CD4-positive, CD25-positive, alpha-beta regulatory T cell (primary cell): ENCODE measurements at regions not wholly inside any gene's neighbourhood (a gene's known extent, or its start where the extent isn't known, plus 50 kb on each side); places are given as distances from the start of the nearest gene placed in this dataset.
A peak's percentile ranks its signal among the peaks of the same experiment; 100 is the strongest.

Experiments
- ATAC-seq, 2 donors: fragments of 150-1000 bp; cut with Tn5 transposase; one replicate each; pipeline ENCODE4 v1.10.0; 2021; ENCODE audit warnings: low read depth in 2 of 2, moderate number of reproducible peaks in 2 of 2, moderate library complexity in 1 of 2
- DNase-seq, 3 donors: peaks; one replicate each; pipeline versions ENCODE4 v3.0.0 to v3.0.0-alpha.2; 2012 to 2022; ENCODE audit warnings: mixed read lengths in 1 of 3
- H3K27ac ChIP-seq: one replicate; pipeline ENCODE4 v1.7.0; 2013; ENCODE audit warnings: mild to moderate bottlenecking, low read length; ENCODE audit not compliant: insufficient read depth, poor library complexity, severe bottlenecking
- H3K27me3 ChIP-seq: one replicate; pipeline ENCODE4 v1.7.0; 2013; ENCODE audit warnings: low read length; ENCODE audit not compliant: control insufficient read depth, insufficient read depth
- H3K36me3 ChIP-seq: one replicate; pipeline ENCODE4 v1.7.0; 2013; ENCODE audit warnings: mild to moderate bottlenecking, low read length, moderate library complexity; ENCODE audit not compliant: control insufficient read depth, insufficient read depth
- H3K4me1 ChIP-seq: 2 replicates; pipeline ENCODE4 v1.7.0; 2013; ENCODE audit warnings: mild to moderate bottlenecking, low read length; ENCODE audit not compliant: insufficient read depth, control insufficient read depth, poor library complexity, severe bottlenecking
- H3K4me3 ChIP-seq: one replicate; pipeline ENCODE4 v1.7.0; 2013; ENCODE audit warnings: low read depth, mild to moderate bottlenecking, low read length, moderate library complexity
- H3K9me3 ChIP-seq, 2 experiments: 1 replicate in 1 of 2; 2 replicates in 1 of 2; pipeline ENCODE4 v1.7.0; 2013; ENCODE audit warnings: low read length in 2 of 2, mild to moderate bottlenecking in 1 of 2, moderate library complexity in 1 of 2; ENCODE audit not compliant: control insufficient read depth in 2 of 2
- H3K27ac Mint-ChIP-seq, 3 donors: one replicate each; pipeline ENCODE4 v1.8.0; 2020 to 2022; ENCODE audit warnings: mild to moderate bottlenecking in 3 of 3, mixed read lengths in 3 of 3, moderate library complexity in 2 of 3
- H3K27me3 Mint-ChIP-seq: one replicate; pipeline ENCODE4 v1.8.0; 2022; ENCODE audit warnings: mild to moderate bottlenecking, mixed read lengths
- H3K36me3 Mint-ChIP-seq: one replicate; pipeline ENCODE4 v1.8.0; 2020; ENCODE audit warnings: mixed read lengths
- H3K4me1 Mint-ChIP-seq, 4 donors: one replicate each; pipeline ENCODE4 v1.8.0; 2020 to 2022; ENCODE audit warnings: mixed read lengths in 4 of 4, mild to moderate bottlenecking in 1 of 4
- H3K4me3 Mint-ChIP-seq, 4 donors: one replicate each; pipeline ENCODE4 v1.8.0; 2020 to 2022; ENCODE audit warnings: mild to moderate bottlenecking in 4 of 4, mixed read lengths in 4 of 4, moderate library complexity in 3 of 4
- H3K9me3 Mint-ChIP-seq, 7 donors: one replicate each; pipeline ENCODE4 v1.8.0; 2020 to 2022; ENCODE audit warnings: mixed read lengths in 7 of 7, mild to moderate bottlenecking in 3 of 7, moderate library complexity in 2 of 7

GRCh38 chr2:103419506-103419905, 657.7 kb downstream of the TMEM182 start:
- no peak for ATAC-seq
- H3K4me3 ChIP-seq, result no peak overlapping the region
- Mint-ChIP-seq H3K4me1 (no peaks in the 10 kb centered on the region), H3K4me3 (peak overlapping the region in 1 of 4 donors; percentile 30), H3K27me3 (no peaks in the 10 kb centered on the region), H3K27ac (no peak overlapping the region), H3K36me3 (no peaks in the 10 kb centered on the region), H3K9me3 (peaks cover 6 to 14% (median 7%) of the 10 kb centered on the region in 7 donors)
- no peaks in the 10 kb centered on the region for H3K27me3 ChIP-seq
- no peaks in the 10 kb centered on the region for H3K4me1 ChIP-seq
- DNase-seq, result no peak
- no peak overlapping the region for H3K27ac ChIP-seq
- no peaks in the 10 kb centered on the region for H3K9me3 ChIP-seq
- H3K36me3 ChIP-seq, result no peaks in the 10 kb centered on the region

- peaks cover 0 to 6% (median 4%) of the 10 kb centered on the region in 7 donors for H3K9me3 Mint-ChIP-seq
- Histone ChIP-seq H3K36me3 (no peaks in the 10 kb centered on the region), H3K27ac (no peak overlapping the region), H3K4me3 (no peak overlapping the region), H3K27me3 (no peaks in the 10 kb centered on the region), H3K4me1 (no peaks in the 10 kb centered on the region), H3K9me3 (no peaks in the 10 kb centered on the region)
- H3K4me1 Mint-ChIP-seq, result no peaks in the 10 kb centered on the region
- DNase-seq (no peak), ATAC-seq (no peak)
- H3K36me3 Mint-ChIP-seq, result no peaks in the 10 kb centered on the region
- no peak overlapping the region for H3K27ac Mint-ChIP-seq
- no peaks in the 10 kb centered on the region for H3K27me3 Mint-ChIP-seq
- no peak overlapping the region for H3K4me3 Mint-ChIP-seq
Measured at GRCh38 chr2:103423100-103423499, 661.3 kb downstream of the TMEM182 start.

DNA sequence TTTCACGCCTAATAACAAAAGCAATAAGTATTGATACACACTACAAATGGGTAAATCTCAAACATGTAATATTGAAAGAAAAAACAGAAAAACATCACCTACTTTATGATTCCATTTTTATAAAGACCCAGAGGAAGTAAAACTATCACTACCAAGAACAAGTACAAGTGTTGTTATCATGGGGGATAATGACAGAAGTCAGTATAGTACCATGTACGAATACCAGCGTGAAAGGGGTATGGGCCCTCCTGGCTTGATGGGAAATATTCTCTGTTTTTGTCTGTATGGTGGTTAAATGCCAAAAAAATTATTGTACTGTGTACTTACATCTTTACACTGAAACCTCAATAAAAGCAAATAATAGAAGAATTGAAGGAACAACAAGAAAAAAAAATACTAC, 665.7 kb downstream of the TMEM182 start:
- no peaks in the 10 kb centered on the region for H3K4me1 ChIP-seq
- no peaks in the 10 kb centered on the region for H3K36me3 Mint-ChIP-seq
- no peaks in the 10 kb centered on the region for H3K4me1 Mint-ChIP-seq
- no peak for DNase-seq
- H3K4me3 Mint-ChIP-seq, result no peak overlapping the region
- no peaks in the 10 kb centered on the region for H3K9me3 ChIP-seq
- ATAC-seq, result no peak
- peaks cover 0 to 11% (median 4%) of the 10 kb centered on the region in 7 donors for H3K9me3 Mint-ChIP-seq
- no peak overlapping the region for H3K27ac Mint-ChIP-seq
- no peaks in the 10 kb centered on the region for H3K27me3 ChIP-seq
- H3K27me3 Mint-ChIP-seq, result no peaks in the 10 kb centered on the region
- H3K36me3 ChIP-seq, result no peaks in the 10 kb centered on the region
- H3K4me3 ChIP-seq, result no peak overlapping the region
- H3K27ac ChIP-seq, result no peak overlapping the region

- Mint-ChIP-seq H3K36me3 (no peaks in the 10 kb centered on the region), H3K4me3 (no peak overlapping the region), H3K27me3 (no peaks in the 10 kb centered on the region), H3K27ac (no peak overlapping the region), H3K9me3 (peaks cover 0 to 11% (median 4%) of the 10 kb centered on the region in 7 donors), H3K4me1 (no peaks in the 10 kb centered on the region)
- H3K36me3 ChIP-seq, result no peaks in the 10 kb centered on the region
- H3K4me3 ChIP-seq, result no peak overlapping the region
- DNase-seq, result no peak
- H3K27me3 ChIP-seq, result no peaks in the 10 kb centered on the region
- no peak for ATAC-seq
- H3K9me3 ChIP-seq, result no peaks in the 10 kb centered on the region
- H3K4me1 ChIP-seq, result no peaks in the 10 kb centered on the region
- no peak overlapping the region for H3K27ac ChIP-seq
Measured at GRCh38 chr2:103430191-103430590, 668.4 kb downstream of the TMEM182 start.

DNA sequence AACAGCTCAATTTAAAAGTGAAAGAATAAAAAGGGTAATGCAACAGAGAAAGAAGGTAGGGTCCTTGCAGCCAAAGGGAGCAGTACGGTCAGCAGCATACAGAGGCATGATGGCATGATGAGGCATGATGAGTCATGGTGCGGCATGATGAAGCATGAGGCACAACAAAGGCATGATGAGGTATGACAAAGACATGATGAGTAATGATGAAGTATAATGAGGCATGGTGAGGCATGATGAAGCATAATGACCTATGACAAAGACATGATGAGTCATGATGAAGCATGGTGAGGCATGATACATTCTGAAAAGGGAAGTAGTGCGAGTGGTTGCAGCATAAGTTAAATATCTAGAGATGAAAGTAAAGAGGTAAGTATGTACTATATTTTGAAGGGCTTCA, 673.2 kb downstream of the TMEM182 start:
- no peak overlapping the region for H3K4me3 ChIP-seq
- H3K4me3 Mint-ChIP-seq, result no peak overlapping the region
- H3K36me3 ChIP-seq, result no peaks in the 10 kb centered on the region
- no peaks in the 10 kb centered on the region for H3K4me1 Mint-ChIP-seq
- H3K27ac ChIP-seq, result no peak overlapping the region
- H3K4me1 ChIP-seq, result no peaks in the 10 kb centered on the region
- no peaks in the 10 kb centered on the region for H3K9me3 ChIP-seq
- no peaks in the 10 kb centered on the region for H3K36me3 Mint-ChIP-seq
- H3K27ac Mint-ChIP-seq, result no peak overlapping the region
- no peak for DNase-seq
- no peak for ATAC-seq
- H3K9me3 Mint-ChIP-seq, result peaks cover 0 to 12% (median 3%) of the 10 kb centered on the region in 7 donors
- H3K27me3 ChIP-seq, result no peaks in the 10 kb centered on the region
- no peaks in the 10 kb centered on the region for H3K27me3 Mint-ChIP-seq

- no peak for ATAC-seq
- no peaks in the 10 kb centered on the region for H3K4me1 ChIP-seq
- Mint-ChIP-seq H3K27me3 (no peaks in the 10 kb centered on the region), H3K36me3 (no peaks in the 10 kb centered on the region), H3K27ac (no peak overlapping the region), H3K4me1 (no peaks in the 10 kb centered on the region), H3K4me3 (no peak overlapping the region), H3K9me3 (peaks cover 0 to 15% (median 3%) of the 10 kb centered on the region in 7 donors)
- no peaks in the 10 kb centered on the region for H3K36me3 ChIP-seq
- H3K9me3 ChIP-seq, result no peaks in the 10 kb centered on the region
- H3K27me3 ChIP-seq, result no peaks in the 10 kb centered on the region
- no peak for DNase-seq
- no peak overlapping the region for H3K4me3 ChIP-seq
- no peak overlapping the region for H3K27ac ChIP-seq
Measured at GRCh38 chr2:103437161-103437560, 675.3 kb downstream of the TMEM182 start.

DNA sequence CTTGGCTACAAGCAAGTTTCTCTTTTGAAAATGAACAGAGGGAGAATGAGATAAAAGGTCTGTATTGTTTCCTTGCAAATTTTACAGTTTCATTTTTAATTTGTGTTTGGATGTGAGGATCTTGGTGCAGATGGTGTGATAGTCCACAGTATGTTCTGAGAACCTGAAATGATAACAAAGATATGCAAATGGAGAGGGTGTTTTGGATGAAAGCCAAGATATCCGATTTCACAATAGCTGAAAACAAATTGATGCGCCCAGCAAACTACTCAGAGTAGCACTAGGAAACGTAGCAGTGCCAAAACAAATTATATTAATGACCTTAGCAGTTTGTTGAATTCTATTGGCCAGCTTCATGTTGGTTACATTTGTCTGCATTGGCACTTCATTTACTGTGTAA, 683.5 kb downstream of the TMEM182 start:
- no peaks in the 10 kb centered on the region for H3K36me3 ChIP-seq
- H3K4me3 Mint-ChIP-seq, result no peak overlapping the region
- no peaks in the 10 kb centered on the region for H3K4me1 Mint-ChIP-seq
- no peaks in the 10 kb centered on the region for H3K27me3 ChIP-seq
- no peak overlapping the region for H3K27ac Mint-ChIP-seq
- H3K27me3 Mint-ChIP-seq, result no peaks in the 10 kb centered on the region
- H3K36me3 Mint-ChIP-seq, result no peaks in the 10 kb centered on the region
- H3K27ac ChIP-seq, result no peak overlapping the region
- peaks cover 0 to 15% (median 4%) of the 10 kb centered on the region in 7 donors for H3K9me3 Mint-ChIP-seq
- no peak for ATAC-seq
- no peaks in the 10 kb centered on the region for H3K9me3 ChIP-seq
- no peak overlapping the region for H3K4me3 ChIP-seq
- DNase-seq, result no peak
- no peaks in the 10 kb centered on the region for H3K4me1 ChIP-seq

DNA sequence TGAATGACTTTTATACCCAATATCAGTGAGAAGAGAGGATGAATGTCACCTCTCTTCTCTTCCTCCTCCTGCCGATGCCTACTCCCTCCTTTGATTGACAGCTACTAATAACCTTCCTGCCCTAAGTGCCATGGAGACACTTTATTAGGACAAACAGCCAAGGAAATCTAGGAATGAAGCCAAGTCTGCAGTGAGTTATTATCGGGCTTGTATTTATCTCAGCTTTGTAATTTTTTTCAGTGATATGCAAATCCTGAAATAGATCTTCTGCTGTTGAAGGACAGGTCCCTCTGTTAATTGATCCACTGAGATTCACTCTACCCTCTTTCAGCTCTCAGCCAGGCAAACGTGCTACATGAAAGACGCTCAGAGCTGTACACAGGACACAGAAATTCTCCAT, 686.7 kb downstream of the TMEM182 start:
- no peaks in the 10 kb centered on the region for H3K27me3 Mint-ChIP-seq
- DNase-seq (no peak), ATAC-seq (no peak)
- no peaks in the 10 kb centered on the region for H3K36me3 ChIP-seq
- H3K9me3 ChIP-seq, result no peaks in the 10 kb centered on the region
- H3K27ac Mint-ChIP-seq, result no peak overlapping the region
- H3K4me3 ChIP-seq, result no peak overlapping the region
- H3K27ac ChIP-seq, result no peak overlapping the region
- no peaks in the 10 kb centered on the region for H3K4me1 Mint-ChIP-seq
- H3K36me3 Mint-ChIP-seq, result no peaks in the 10 kb centered on the region
- H3K4me3 Mint-ChIP-seq, result no peak overlapping the region
- no peaks in the 10 kb centered on the region for H3K4me1 ChIP-seq
- no peaks in the 10 kb centered on the region for H3K27me3 ChIP-seq
- H3K9me3 Mint-ChIP-seq, result peaks cover 0 to 11% (median 2%) of the 10 kb centered on the region in 7 donors
